ENCODE measurements at regions not wholly inside any gene's neighbourhood (a gene's known extent, or its start where the extent isn't known, plus 50 kb on each side); places are given as distances from the start of the nearest gene placed in this dataset.

DNA sequence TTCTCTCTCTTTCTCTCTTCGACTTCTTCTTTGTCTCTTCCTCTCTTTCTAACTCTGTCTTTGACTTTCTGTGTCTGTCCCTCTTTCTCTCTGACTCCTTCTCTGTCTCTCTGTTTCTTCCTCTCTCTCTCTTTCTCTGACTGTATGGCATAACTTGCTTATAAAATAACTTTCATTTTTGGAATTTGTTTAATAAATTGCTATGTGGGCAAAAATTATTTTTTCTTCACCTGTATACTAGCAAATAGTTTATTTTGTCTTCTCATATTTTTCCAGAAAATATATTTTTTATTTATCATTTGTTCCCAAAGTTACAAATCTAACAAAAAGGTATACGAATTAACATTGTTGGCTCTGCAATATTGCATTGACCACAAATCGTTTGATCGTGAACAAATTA lies 305.7 kb upstream of the FAM98A start:
- no peak for DNase-seq

DNA sequence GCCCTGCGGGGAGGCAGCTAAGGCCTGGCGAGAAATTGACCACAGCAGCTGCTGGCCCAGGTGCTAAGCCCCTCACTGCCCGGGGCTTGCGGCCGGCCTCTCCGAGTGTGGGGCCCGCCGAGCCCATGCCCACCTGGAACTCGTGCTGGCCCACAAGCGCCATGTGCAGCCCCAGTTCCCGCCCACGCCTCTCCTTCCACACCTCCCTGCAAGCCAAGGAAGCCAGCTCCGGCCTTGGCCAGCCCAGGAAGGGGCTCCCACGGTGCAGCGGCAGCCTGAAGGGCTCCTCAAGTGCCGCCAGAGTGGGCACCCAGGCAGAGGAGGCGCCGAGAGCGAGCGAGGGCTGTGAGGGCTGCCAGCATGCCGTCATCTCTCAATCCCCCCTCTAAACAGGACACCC lies 304.6 kb upstream of the FAM98A start:
- DNase-seq = no peak

DNA sequence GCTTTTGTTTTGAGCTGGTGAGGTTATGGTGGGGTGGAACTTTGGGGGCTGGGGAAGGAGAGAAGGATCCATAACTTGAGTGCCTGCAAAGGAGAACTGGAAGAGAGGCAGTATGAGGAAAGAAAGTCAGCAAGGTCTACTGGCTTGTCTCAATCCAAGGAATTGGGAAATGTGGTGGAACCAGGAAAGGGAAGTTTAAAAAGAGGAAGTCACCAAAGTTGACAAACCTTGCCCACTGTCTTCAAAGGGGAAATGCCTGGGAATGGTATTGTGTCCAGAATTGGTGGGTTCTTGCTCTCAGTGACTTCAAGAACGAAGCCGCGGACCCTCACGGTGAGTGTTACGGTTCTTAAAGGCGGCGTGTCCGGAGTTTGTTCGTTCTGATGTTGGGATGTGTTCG lies 304.1 kb upstream of the FAM98A start:
- no peak for DNase-seq

DNA sequence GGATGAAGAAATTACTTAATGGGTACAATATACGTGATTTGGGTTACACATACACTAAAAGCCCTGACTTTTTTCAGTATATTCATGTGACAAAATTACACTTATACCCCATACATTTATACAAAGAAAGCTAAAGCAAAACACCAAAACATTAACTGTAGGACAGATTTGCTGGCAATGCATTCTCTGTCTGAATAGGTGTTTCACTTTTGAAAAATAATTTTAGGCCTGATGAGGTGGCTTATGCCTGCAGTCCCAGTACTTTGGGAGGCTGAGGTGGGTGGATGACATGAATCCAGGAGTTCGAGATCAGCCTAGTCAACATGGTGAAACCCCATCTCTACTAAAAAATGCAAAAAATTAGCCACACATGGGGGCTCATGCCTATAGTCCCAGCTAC lies 301.5 kb upstream of the FAM98A start:
- no peak for DNase-seq

DNA sequence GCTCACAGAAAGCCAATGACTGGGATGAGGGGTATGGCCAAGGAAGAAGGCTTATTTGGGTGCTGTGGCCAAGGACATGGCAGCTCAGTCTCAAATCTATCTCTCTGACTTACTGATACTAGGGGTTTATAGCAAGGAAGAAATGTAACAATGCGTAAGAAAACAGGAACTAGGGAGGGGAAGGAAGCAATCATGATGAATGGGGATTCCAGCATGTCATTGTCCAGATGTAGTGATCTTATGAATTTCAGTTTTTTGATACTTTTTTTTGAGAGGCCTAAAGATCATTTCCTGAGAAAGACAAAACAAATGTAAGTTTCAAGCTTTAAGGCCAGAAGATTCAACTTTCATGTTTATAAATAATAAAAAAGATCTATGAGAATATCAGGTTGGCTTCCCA lies 298.6 kb upstream of the FAM98A start:
- no peak for DNase-seq

DNA sequence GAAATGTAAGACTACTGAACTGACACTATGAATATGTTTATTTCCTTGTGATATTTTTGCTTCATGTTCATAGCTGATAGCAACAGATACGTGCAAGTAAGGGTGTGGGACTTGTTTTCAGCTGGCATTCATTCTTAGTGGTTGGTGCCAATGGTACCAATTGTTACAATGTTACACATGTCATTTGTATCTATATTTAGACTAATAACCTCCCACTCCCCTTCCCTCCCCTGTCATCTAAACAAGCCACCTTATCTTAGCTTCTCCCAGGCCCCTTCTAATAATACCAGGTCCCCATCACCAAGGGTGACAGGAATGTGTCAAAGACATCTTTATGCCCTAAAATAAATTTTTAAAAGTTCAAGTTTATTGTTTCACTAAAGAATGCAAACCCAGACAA lies 294.7 kb upstream of the FAM98A start:
- DNase-seq = no peak

DNA sequence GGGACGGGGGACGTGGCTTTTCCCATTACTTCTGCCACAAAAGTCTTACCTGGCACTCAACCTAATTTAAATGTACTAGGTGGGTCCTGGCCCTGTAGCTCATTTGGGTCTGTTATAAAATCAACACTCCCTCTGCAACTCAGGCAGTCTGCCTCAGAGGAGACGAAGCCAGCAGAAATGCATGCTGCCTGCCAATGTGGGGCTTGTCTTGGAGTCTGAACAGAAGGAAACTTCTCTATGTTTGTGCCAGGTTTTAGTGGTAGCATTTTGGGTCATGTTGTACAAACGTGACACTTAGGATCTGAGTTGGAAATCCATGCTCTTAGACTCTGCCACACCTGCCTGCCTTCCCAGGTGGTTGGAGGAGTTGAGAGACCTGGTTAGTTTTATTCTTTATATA lies 292.5 kb upstream of the FAM98A start:
- DNase-seq = no peak

DNA sequence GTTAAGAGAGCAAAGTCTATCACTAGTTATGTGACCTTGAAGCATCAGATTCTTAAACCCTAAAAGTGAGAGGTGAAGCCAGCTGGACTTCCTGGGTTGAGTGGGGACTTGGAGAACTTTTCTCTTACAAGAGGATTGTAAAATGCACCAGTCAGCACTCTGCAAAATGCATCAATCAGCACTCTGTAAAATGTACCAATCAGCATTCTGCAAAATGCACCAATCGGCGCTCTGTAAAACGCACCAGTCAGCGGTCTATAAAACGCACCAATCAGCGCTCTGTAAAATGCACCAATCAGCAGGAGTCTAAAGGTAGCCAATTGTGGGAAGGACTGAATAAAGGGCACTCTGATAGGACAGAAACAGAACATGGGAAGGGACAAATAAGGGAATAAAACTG lies 291.6 kb upstream of the FAM98A start:
- no peak for DNase-seq

DNA sequence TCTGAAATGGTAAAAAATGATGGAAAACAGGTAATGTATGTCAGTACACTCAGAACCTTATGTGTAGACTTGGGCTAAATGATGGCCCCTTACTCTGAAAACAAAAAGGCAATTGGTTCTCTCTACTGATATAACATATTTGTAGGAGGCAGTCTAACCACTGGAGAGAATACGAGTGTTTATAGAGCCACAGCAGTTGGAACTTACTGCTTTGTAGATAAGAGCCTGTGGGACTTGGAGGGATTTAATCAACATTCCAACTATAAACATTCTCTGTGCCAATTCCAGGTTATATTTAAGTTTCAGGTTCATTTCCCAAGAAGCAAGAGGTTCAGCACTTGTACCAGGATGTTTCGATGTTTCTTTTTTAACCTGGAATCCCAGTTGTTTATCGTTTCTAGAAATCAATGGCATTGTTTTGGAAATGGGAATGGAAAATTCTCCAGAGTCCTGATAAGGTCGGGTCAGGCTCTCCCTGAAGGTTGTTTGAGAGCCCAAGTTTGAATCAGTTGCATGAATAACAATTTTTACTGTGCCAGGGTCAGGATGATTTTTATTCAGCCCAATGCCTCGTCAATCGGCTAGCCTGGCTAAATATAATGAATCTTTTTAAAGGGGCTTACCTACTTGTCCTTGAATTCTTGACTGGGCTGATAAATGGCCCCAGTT lies 278.4 kb upstream of the FAM98A start:
- no peak for DNase-seq

DNA sequence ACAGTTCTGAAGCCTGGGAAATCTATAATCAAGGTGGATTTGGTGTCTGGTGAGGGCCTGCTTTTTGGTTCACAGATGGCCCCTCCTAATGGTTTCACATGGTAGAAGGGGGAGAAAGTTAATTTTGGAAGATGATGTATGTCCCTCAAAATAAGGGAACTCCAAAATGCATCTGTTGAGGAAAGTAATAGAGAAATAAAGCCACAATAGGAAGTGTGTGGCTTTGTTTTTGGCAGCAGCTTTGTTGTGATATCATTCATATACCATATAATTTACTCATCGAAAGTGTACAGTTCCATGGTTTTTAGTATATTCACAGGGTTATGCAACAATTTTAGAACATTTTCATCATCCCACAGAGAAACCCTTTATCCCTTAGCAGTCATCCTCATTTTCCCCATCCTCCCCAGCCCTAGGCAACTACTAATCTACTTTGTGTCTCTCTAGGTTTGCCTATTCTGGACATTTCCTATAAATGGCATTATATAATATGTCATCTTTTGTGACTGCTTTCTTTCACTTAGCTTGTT lies 274.0 kb upstream of the FAM98A start:
- no peak for DNase-seq

DNA sequence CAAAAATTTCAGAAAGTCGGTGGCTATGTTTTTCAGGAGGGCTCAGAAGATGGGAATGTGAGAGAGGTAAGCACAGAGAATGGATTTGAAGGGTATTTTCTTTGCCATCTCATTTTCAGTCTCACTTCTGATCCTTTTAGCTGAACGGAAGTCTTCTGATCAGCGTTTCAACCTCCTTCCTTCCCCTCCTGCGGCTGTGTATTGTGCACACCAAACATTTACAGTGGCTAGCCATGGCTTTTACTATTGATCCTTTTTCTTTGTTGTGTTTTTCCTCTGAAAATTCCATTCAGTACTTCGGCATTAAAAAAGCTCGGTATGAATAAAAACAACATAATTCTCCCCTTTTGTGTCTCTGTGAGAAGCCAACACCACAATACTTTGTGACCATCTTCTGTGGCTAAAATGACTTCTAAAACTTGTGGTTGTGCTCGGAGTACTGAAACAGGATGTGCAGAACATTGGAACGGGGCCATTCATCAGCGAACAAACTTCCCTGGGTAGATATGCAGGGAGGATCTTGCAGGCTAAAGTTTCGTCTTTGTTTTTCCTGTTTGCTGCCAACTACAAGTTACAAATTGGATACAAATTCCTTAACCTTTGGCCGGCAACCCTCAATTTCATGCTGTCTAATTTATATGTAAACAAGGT lies 260.8 kb upstream of the FAM98A start:
- no peak for DNase-seq

DNA sequence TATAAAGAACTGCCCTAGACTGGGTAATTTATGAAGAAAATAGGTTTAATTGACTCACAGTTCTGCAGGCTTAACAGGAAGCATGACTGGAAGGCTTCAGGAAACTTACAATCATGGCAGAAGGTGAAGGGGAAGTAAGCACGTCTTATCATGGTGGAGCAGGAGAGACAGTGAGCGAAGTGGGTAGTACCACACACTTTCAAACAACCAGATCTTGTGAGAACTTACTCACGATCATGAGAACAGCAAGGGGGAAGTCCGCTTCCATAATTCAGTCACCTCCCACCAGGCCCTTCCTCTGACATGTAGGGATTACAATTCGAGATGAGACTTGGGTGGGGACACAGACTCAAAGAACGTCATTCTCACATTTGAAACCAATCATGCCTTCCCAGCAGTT lies 260.1 kb upstream of the FAM98A start:
- DNase-seq = no peak

DNA sequence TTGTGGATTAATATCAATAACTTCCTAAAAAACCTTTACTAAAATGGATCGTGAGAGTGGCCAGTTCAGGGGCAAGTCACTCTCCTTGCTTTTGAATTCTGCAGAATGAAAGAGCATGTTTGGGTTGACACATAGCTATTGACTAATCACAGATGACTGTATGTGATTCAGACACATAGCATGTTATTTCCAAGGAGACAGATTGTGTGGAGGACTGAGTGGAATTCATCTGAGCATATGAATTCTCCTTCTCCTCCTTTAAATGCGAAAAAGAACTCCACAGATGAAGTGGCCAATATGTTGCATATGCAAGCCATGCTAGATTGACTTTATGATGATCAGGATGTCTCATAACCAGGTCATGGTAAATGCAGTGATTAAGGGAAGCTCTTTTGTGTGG lies 249.4 kb upstream of the FAM98A start:
- DNase-seq = no peak

DNA sequence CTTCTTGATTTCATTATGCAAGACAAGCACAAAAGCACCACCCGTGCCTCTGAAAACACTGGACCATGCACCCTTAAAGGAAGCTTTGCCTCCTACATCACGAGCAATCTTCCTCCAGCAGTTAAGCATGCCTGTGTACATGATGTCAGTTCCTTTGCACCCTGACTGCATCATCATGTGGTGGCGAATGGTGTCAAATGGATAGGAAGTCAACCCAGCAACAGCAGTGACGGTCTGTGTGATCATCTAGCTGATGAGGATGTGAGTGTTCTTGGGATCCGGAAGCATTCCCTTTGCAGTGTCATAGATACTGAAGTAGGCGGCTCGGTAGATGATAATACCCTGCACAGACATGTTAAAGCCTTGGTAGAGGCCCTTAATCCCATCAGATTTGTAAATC lies 240.7 kb upstream of the FAM98A start:
- DNase-seq = no peak

DNA sequence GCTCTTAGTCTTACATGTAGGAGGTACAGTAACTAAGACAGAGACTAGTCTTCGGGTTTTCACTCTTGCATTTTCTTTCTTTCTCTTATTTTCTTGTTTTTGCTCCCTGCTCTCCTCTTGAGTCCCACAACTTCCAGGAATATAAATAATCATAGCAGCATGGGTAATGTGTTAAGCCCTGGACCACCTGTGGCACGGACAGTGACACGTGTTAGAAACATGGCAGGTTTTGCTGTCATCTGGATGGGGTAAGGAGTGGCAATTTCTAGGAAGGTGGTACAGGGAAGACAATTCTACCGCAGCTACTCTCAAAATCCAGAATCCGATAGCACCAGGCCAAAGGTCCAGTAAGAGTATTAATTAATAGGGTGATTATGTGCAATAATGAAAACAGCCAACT lies 237.5 kb upstream of the FAM98A start:
- no peak for DNase-seq

DNA sequence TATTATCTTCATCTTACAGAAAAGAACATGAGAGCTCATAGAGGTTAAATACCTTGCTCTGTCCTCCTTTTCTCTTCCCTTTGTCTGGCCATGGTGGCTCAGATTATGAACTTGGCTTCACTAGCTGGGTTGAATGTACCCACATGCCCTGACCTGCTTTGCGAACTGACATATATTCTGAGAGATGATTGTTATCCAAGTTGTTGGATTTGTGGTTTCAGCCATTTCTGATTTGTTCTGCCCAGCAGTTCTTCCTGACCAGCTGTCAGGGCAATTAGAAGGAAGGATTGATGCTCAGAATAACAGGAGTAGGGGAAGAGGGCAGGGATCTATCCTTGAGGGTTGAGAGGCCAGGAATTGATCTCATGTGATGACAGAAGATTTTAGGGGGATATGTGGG lies 236.8 kb upstream of the FAM98A start:
- no peak for DNase-seq

DNA sequence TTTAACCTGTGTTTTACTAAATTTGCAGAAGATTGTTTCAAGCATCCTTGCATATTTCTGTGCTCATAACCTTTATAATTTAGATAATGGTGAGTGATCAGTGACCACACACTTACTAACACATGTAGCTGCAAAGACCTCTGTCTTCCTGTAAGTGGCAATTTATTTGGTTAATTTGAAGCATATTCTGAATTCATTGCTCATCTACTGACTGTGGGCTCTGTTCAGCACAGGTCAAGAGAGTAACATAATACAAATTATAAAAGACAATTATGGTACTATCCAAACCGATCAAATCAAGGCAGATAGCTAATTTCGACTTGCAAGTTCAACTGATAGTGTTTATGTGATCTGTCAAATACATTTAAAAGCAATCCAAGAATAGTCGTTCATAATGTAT lies 223.9 kb upstream of the FAM98A start:
- DNase-seq = no peak

DNA sequence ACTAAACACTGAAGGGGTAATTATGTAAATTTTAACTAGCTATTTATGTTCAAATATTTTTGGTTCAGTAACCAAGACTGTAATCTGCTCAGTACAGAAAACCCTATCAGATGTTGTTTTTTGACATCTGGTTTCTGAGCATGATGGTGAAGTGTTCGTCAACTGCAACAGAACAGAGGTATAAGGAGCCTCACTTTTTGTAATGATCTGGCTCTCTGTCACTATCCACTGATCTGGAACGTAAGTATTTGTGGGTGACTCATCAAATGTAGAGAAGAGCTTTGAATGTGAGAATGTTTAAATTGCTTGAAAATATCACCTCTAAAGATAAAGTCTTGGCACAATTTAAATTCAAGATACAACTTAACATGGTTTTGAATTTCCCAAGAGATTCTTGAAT lies 213.6 kb upstream of the FAM98A start:
- no peak for DNase-seq

DNA sequence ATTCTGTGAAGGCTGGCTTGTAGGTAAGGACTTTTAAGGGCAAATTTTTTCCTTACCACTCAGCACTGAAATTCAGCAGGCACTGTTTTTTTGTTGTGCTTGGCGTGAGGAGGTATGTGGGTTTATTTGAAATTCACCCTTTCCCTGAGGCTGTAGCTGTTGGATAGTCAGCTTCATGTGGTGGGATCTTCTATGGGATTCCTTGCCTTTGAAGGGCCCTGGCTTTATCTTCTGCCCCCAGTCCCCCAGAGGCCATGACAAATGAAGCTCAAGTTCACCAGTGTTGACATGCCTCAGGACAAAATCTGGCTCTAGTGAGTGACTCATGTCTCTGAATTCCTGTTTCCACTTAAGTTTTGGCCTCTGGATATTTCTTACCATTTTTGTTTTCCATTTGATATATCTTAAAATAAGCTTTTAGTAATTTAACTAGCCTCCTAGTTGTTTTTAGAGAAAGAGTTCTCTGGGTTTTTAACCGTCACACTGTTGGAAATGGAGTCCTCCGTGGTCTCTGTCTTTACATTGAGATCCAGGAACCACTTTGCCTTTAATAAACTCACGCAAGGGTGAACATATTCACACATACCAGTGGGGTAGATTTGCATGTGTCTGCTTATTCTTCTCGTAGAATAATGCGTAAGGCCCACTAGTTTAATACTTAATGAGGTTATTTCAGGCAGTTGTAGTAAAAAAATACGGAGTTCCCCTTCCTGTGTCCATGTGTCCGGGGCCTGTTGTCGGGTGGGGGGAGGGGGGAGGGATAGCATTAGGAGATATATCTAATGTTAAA lies 211.1 kb upstream of the FAM98A start:
- no peak for DNase-seq

DNA sequence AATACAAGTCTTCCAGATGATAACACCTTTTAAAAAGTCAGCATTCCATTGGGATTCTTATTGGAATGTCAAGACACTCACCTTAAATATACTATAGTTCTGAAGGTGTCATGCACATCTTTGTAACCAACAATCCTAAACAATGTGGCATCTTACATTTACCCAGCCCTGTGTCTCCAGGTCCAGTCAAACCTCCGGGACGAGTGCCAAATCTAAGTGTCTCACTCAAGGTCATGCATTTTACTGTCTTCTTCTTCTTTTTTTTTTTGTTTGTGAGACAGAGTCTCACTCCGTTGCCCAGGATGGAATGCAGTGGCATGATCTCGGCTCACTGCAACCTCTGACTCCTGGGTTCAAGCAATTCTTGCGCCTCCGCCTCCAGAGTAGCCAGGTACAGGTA lies 206.9 kb upstream of the FAM98A start:
- DNase-seq = no peak

DNA sequence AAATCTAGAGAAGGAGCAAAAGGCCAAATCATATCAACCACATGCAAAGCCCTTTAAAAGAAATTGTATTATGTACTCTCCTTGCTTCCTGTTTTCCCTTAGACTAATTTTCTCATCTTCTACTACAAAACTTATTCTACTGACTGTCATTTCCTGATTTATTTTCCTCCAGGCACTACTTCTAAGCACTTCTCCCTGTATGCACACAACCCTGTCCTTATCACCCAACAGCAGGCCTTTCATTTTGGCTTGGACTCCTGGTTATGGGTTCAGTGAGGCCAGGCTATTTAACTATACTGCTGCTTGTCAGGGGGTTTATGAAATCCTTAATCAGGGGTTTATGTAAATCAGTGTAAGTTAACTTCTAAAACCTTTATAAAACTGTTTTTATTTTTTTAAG lies 205.1 kb upstream of the FAM98A start:
- no peak for DNase-seq

DNA sequence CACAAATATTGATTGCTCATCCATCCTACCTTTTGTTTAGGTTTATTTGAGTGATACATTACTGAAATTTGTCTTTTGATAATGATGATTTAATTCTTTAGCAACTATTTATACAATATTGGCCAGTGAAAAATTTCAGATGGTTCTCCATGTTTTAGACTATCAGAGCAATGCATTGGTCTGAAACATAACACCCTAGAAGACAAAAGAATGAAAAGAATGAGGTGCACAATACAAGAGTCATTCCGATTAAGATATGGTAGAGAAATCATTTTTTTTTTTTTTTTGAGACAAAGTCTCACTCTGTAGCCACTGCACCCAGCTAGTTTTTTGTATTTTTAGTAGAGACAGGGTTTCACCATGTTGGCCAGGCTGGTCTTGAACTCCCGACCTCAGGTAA lies 197.4 kb upstream of the FAM98A start:
- no peak for DNase-seq

DNA sequence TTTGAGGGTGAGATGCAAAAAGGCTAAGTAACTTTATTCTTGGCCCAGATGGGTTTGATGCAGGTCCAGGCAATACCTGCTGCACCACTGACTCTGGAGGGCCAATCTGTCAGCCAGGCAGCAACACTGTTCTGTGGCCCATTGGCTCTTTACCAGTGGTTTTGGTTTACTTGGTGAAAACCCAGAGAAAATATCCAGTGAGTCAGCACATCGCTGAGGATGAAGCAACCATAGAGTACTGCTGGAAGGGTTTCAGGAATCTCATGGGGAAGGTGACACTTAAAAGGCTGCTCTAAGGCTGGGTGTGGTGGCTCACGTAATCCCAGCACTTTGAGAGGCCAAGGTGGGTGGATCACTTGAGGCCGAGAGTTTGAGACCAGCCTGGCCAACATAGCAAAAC lies 192.5 kb upstream of the FAM98A start:
- DNase-seq = no peak

DNA sequence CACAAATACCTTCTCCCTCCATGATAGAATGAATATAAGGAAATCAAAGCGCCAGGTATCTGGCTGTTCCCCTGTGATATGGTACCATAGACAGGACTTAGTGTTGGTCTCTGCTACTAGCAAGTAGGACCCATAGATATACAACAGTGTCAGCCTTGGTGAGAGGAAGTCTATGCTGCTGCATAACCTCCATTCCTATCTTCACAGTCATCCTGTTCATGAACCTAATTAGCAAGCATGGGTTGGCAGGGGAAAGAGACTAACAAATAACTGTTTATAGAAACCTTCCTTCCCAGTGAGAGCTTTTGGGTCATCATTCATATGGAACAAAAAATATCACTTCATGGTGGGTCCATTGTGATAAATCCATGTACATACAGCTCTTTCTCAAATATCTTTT lies 188.9 kb upstream of the FAM98A start:
- no peak for DNase-seq

All from NCI-H1930 (cell line).